ENCODE measurements at regions not wholly inside any gene's neighbourhood (a gene's known extent, or its start where the extent isn't known, plus 50 kb on each side); places are given as distances from the start of the nearest gene placed in this dataset.
"Not testable (repeated sequence)": the region's sequence is repeated elsewhere in the genome, so short reads cannot be mapped to it uniquely, and the experiment has no call there.

- no peak for TF ChIP-seq CTCF (IDR thresholded peaks at IDR 0.05; ENCODE audit: low read depth, low read length)
- no peaks in the 10 kb centered on the region for H3K9me3 ChIP-seq (ENCODE audit: low read depth)
These were observed 330.8 kb downstream of the UBE2NL start for GRCh38 chrX:144214651-144215050.

GRCh38 chrX:144219035-144219434, 335.2 kb downstream of the UBE2NL start:
- H3K36me3 ChIP-seq: no peaks in the 10 kb centered on the region
- no peak for TF ChIP-seq CTCF (IDR thresholded peaks at IDR 0.05; ENCODE audit: low read depth, low read length)
- H3K4me3 ChIP-seq: no peak overlapping the region
- no peaks in the 10 kb centered on the region for H3K4me1 ChIP-seq (ENCODE audit: low read depth)
- H3K27ac ChIP-seq: no peak overlapping the region
- DNase-seq (ENCODE audit: low read depth in 1 of 2, low spot score in 1 of 2): peak; percentile 0 to 48
- no peaks in the 10 kb centered on the region for H3K9me3 ChIP-seq (ENCODE audit: low read depth)
- H3K27me3 ChIP-seq: no peaks in the 10 kb centered on the region

More at GRCh38 chrX:144214651-144215050, 330.8 kb downstream of the UBE2NL start:
- no peak overlapping the region for H3K4me3 ChIP-seq
- H3K4me1 ChIP-seq (ENCODE audit: low read depth): no peaks in the 10 kb centered on the region
- no peaks in the 10 kb centered on the region for H3K27me3 ChIP-seq
- no peaks in the 10 kb centered on the region for H3K36me3 ChIP-seq
- no peak for DNase-seq (ENCODE audit: low read depth in 1 of 2, low spot score in 1 of 2)
- no peak overlapping the region for H3K27ac ChIP-seq

GRCh38 chrX:144231116-144231785, 347.4 kb downstream of the UBE2NL start:
- H3K36me3 ChIP-seq; H3K9me3 ChIP-seq (ENCODE audit: low read depth); H3K27me3 ChIP-seq; H3K27ac ChIP-seq; H3K4me1 ChIP-seq (ENCODE audit: low read depth); H3K4me3 ChIP-seq; DNase-seq (ENCODE audit: low read depth in 1 of 2, low spot score in 1 of 2): not testable (repeated sequence)

- Histone ChIP-seq H3K27ac (no peak overlapping the region), H3K4me1 (ENCODE audit: low read depth) (no peaks in the 10 kb centered on the region), H3K27me3 (no peaks in the 10 kb centered on the region), H3K36me3 (no peaks in the 10 kb centered on the region), H3K9me3 (ENCODE audit: low read depth) (no peaks in the 10 kb centered on the region), H3K4me3 (no peak overlapping the region)
- DNase-seq (ENCODE audit: low read depth in 1 of 2, low spot score in 1 of 2): no peak
- TF ChIP-seq CTCF (IDR thresholded peaks at IDR 0.05; ENCODE audit: low read depth, low read length): no peak
These were observed 369.5 kb downstream of the UBE2NL start for GRCh38 chrX:144253356-144253755.

- H3K27ac ChIP-seq: no peak overlapping the region
- no peak for DNase-seq (ENCODE audit: low read depth in 1 of 2, low spot score in 1 of 2)
- no peak overlapping the region for H3K4me3 ChIP-seq
These were observed 375.2 kb downstream of the UBE2NL start for GRCh38 chrX:144259054-144259453.

More at GRCh38 chrX:144259054-144259453, 375.2 kb downstream of the UBE2NL start:
- H3K27me3 ChIP-seq: no peaks in the 10 kb centered on the region
- TF ChIP-seq CTCF (IDR thresholded peaks at IDR 0.05; ENCODE audit: low read depth, low read length): no peak
- H3K4me1 ChIP-seq (ENCODE audit: low read depth): no peaks in the 10 kb centered on the region
- no peaks in the 10 kb centered on the region for H3K36me3 ChIP-seq
- no peaks in the 10 kb centered on the region for H3K9me3 ChIP-seq (ENCODE audit: low read depth)

All from cardiac muscle cell (in vitro differentiated cells and primary cell).